GM12878 (cell line): ENCODE measurements at regions not wholly inside any gene's neighbourhood (a gene's known extent, or its start where the extent isn't known, plus 50 kb on each side); places are given as distances from the start of the nearest gene placed in this dataset.

Experiments used
- ATAC-seq: fragments of 200-7000 bp; cut with Tn5 transposase; 3 replicates; pipeline ENCODE4 v1.9.1; 2020; ENCODE audit warnings: mild to moderate bottlenecking, moderate library complexity
- BruUV-seq: library from RNA; stranded (reverse); fragments of 400-500 nt; replicated peaks from 2 replicates; lab custom pipeline; 2021; lab: Mats Ljungman, UMichigan
- CTCF ChIA-PET: fragments of 300-600 bp; sonication (Branson Sonifier 250); formaldehyde crosslinking; extraction: SDS; loops from one replicate; lab custom pipeline; 2021; ENCODE audit warnings: inconsistent platforms; lab: Yijun Ruan, JAX
- POLR2A ChIA-PET: fragments of 350-600 bp; formaldehyde crosslinking; extraction: SDS; loops from one replicate; lab custom pipeline; 2021; ENCODE audit warnings: inconsistent platforms; lab: Charles Lee
- RAD21 ChIA-PET: fragments of 300-600 bp; sonication (Branson Sonifier 250); formaldehyde crosslinking; loops from one replicate; lab custom pipeline; 2023; ENCODE audit warnings: antibody characterized with exemption; ENCODE audit not compliant: unreplicated experiment; lab: Charles Lee
- SMC1A ChIA-PET: fragments of 300-600 bp; sonication (Branson Sonifier 250); formaldehyde crosslinking; loops from one replicate; lab custom pipeline; 2023; ENCODE audit not compliant: unreplicated experiment, uncharacterized antibody; lab: Charles Lee
- DNase-seq: peaks from one replicate; pipeline ENCODE4 v3.0.0-alpha.2; 2011; ENCODE audit warnings: low read depth, low spot score
- FAIRE-seq: peaks from 3 replicates; lab custom pipeline; 2011; peaks lifted over from hg19 to GRCh38; lab: Jason Lieb, UNC
- H2AFZ ChIP-seq: 2 replicates; pipeline ENCODE4 v1.6.0; 2011; ENCODE audit warnings: low read depth, low read length, control low read depth; ENCODE audit not compliant: control insufficient read depth
- H3K27ac ChIP-seq: 2 replicates; pipeline ENCODE4 v1.5.1; 2011; ENCODE audit warnings: control low read depth; ENCODE audit not compliant: control insufficient read depth, insufficient read depth
- H3K27me3 ChIP-seq, 2 experiments: replicated peaks in 1 of 2; 2 replicates each; pipeline versions ENCODE4 v1.6.0 to v1.6.1; 2011; ENCODE audit warnings: low read length in 1 of 2; ENCODE audit not compliant: control insufficient read depth in 2 of 2, insufficient read depth in 2 of 2
- H3K36me3 ChIP-seq, 2 experiments: 2 replicates each; pipeline ENCODE4 v1.5.1; 2011; ENCODE audit warnings: low read length in 1 of 2; ENCODE audit not compliant: control insufficient read depth in 2 of 2, insufficient read depth in 2 of 2
- H3K4me1 ChIP-seq: 2 replicates; pipeline ENCODE4 v1.6.1; 2011; ENCODE audit warnings: mild to moderate bottlenecking, low read length, moderate library complexity, mixed read lengths; ENCODE audit not compliant: control insufficient read depth, insufficient read depth
- H3K4me2 ChIP-seq: 2 replicates; pipeline ENCODE4 v1.6.0; 2011; ENCODE audit warnings: control low read depth; ENCODE audit not compliant: control insufficient read depth, insufficient read depth
- H3K4me3 ChIP-seq: fragments of 200-600 bp; sonication (generic); 2 replicates; pipeline ENCODE4 v1.5.1; 2016
- H3K79me2 ChIP-seq: 2 replicates; pipeline ENCODE4 v1.6.0; 2011; ENCODE audit warnings: low read length; ENCODE audit not compliant: control insufficient read depth, insufficient read depth
- H3K9ac ChIP-seq: 2 replicates; pipeline ENCODE4 v1.8.0; 2011; ENCODE audit warnings: low read length, control low read depth, mixed read lengths; ENCODE audit not compliant: control insufficient read depth, insufficient read depth
- H3K9me3 ChIP-seq: replicated peaks from 3 replicates; pipeline ENCODE4 v1.5.1; 2011; ENCODE audit warnings: mild to moderate bottlenecking, low read length; ENCODE audit not compliant: control insufficient read depth, insufficient read depth
- H4K20me1 ChIP-seq: 2 replicates; pipeline ENCODE4 v1.6.0; 2011; ENCODE audit not compliant: control insufficient read depth, insufficient read depth
- BCL3 ChIP-seq: IDR thresholded peaks from 2 replicates; pipeline ENCODE4 v1.6.1; 2011; ENCODE audit warnings: borderline replicate concordance, low read depth, mild to moderate bottlenecking, moderate library complexity, low read length; ENCODE audit not compliant: insufficient read depth, poor library complexity, severe bottlenecking
- EP300 ChIP-seq, 2 experiments: fragments of 150-350 bp in 1 of 2; IDR thresholded peaks; 2 replicates each; pipeline ENCODE4 v1.6.1; 2011 to 2012; ENCODE audit warnings: low read depth in 2 of 2, low read length in 2 of 2, borderline replicate concordance in 1 of 2, improper control_type of control experiment in 1 of 2, inconsistent platforms in 1 of 2; ENCODE audit not compliant: control insufficient read depth in 1 of 2
- FOS ChIP-seq: IDR thresholded peaks from 3 replicates; pipeline ENCODE4 v1.6.1; 2011; ENCODE audit warnings: borderline replicate concordance; ENCODE audit not compliant: insufficient read length; ENCODE audit errors: extremely low read depth
- HDAC6 ChIP-seq: fragments of 200-600 bp; sonication (generic); IDR thresholded peaks from one replicate; pipeline ENCODE4 v1.8.0; 2017; ENCODE audit warnings: antibody characterized with exemption; ENCODE audit not compliant: unreplicated experiment
- MTA2 ChIP-seq: fragments of 450-650 bp; IDR thresholded peaks from 2 replicates; pipeline ENCODE4 v1.6.1; 2016; ENCODE audit warnings: low read depth, mild to moderate bottlenecking, moderate library complexity
- NRF1 ChIP-seq: conservative IDR thresholded peaks from 2 replicates; pipeline ENCODE4 v1.6.1; 2011; ENCODE audit warnings: mild to moderate bottlenecking, low read depth, low read length, improper control_type of control experiment
- PML ChIP-seq: IDR thresholded peaks from 2 replicates; pipeline ENCODE4 v1.6.1; 2012; ENCODE audit warnings: low read length, inconsistent platforms
- RFX5 ChIP-seq: IDR thresholded peaks from 2 replicates; pipeline ENCODE4 v1.6.1; 2011; ENCODE audit warnings: low read depth, low read length, improper control_type of control experiment
- SMARCA5 ChIP-seq: fragments of 450-650 bp; IDR thresholded peaks from 2 replicates; pipeline ENCODE4 v1.6.1; 2017; ENCODE audit warnings: mild to moderate bottlenecking
- TCF3 ChIP-seq: IDR thresholded peaks from 2 replicates; pipeline ENCODE4 v1.6.1; 2012; ENCODE audit warnings: low read depth, mild to moderate bottlenecking, low read length, borderline replicate concordance; ENCODE audit not compliant: insufficient read depth
- YY1 ChIP-seq: IDR thresholded peaks from 2 replicates; pipeline ENCODE4 v1.6.1; 2011; ENCODE audit warnings: low read depth, mild to moderate bottlenecking, low read length
- ZNF592 ChIP-seq: fragments of 450-650 bp; IDR thresholded peaks from 2 replicates; pipeline ENCODE4 v1.6.1; 2017; ENCODE audit warnings: mild to moderate bottlenecking, moderate library complexity
- WGBS: methylation state at CpG from one replicate; pipeline ENCODE4 v1.1.6; 2016; ENCODE audit warnings: low lambda C conversion rate; ENCODE audit not compliant: insufficient replicate concordance, insufficient coverage; ENCODE audit errors: missing lambda C conversion rate; 5-methylcytosine and 5-hydroxymethylcytosine counted together
- in situ Hi-C: fragments of 300-500 bp; cut with MboI; formaldehyde crosslinking; loops from 9 replicates; pipeline ENCODE4 v1.14.3; 2018; ENCODE audit warnings: mixed read lengths
- intact Hi-C: fragments of 100-400 bp; cut with micrococcal nuclease; formaldehyde crosslinking; loops from one replicate; pipeline ENCODE4 v1.14.2; 2022; ENCODE audit not compliant: unreplicated experiment

DNA sequence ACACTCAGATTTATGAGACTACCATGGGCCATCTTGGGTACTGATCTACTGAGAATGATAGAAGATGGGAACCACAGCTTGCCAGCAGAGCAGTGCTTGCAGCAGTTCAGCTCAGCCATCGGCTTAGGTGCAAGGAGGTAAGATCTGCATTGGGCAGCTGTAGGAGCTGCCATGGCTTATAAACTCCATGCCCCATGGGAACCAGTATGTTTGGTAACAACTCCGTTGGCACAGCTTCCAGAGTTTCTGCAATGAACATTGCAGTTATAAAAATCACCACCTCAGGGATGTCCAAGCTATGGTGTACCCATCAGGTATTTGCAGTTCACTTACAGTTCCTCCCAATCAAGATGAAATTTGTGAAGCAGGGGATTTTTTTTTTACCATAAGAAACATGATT lies 299.1 kb upstream of the ROPN1 start (continued):
- TF ChIP-seq ZNF592 (no peak), NRF1 (no peak), YY1 (no peak), FOS (no peak), MTA2 (no peak), RFX5 (no peak), BCL3 (no peak)

GRCh38 chr3:124292329-124292728 lies 300.4 kb upstream of the ROPN1 start:
- Histone ChIP-seq H3K27me3 (no peaks in the 10 kb centered on the region; a peak in 1 of 4 replicates), H3K79me2 (no peaks in the 10 kb centered on the region), H4K20me1 (no peaks in the 10 kb centered on the region), H3K4me2 (no peak overlapping the region), H3K4me1 (no peaks in the 10 kb centered on the region; the same call in 1 of the 2 replicates), H3K36me3 (no peaks in the 10 kb centered on the region), H2AFZ (no peak overlapping the region), H3K4me3 (no peak overlapping the region), H3K9ac (no peak overlapping the region), H3K9me3 (no peaks in the 10 kb centered on the region), H3K27ac (no peak overlapping the region)
- FAIRE-seq = no peak
- CTCF ChIA-PET = interaction anchor here (1.1 to 1.8 kb wide), 2 partner anchors 10 to 212 kb away, joined by 3 to 5 read pairs; no protein-coding TSS in a partner anchor
- no peak for DNase-seq
- BruUV-seq = no TSS peak
- intact Hi-C loops = no loop called here
- RAD21 ChIA-PET = no interaction called here
- in situ Hi-C loops = no loop called here
- 38% methylated on average over 4 of the region's 4 CpGs for WGBS
- ATAC-seq = no peak
- TF ChIP-seq EP300 (IDR thresholded peaks at IDR 0.05; ENCODE audit: borderline replicate concordance in 1 of 2, control insufficient read depth in 1 of 2, low read depth in 2 of 2, low read length in 2 of 2) (no peak), TCF3 (no peak), SMARCA5 (no peak), PML (no peak), HDAC6 (no peak)
- SMC1A ChIA-PET = no interaction called here
- POLR2A ChIA-PET = no interaction called here
